Fibroblast of lung (primary cell): ENCODE measurements at regions not wholly inside any gene's neighbourhood (a gene's known extent, or its start where the extent isn't known, plus 50 kb on each side); places are given as distances from the start of the nearest gene placed in this dataset.

Experiments used
- DNase-seq, 2 donors: peaks; one replicate each; pipeline versions ENCODE4 v3.0.0 to v3.0.0-alpha.2; 2010; ENCODE audit warnings: low read depth in 2 of 2
- H2AFZ ChIP-seq: 2 replicates; pipeline ENCODE4 v1.5.1; 2012; ENCODE audit warnings: low read length, control low read depth, inconsistent platforms
- H3K27ac ChIP-seq: 2 replicates; pipeline ENCODE4 v1.5.1; 2011; ENCODE audit warnings: low read length, control low read depth; ENCODE audit not compliant: insufficient read depth
- H3K27me3 ChIP-seq: 2 replicates; pipeline ENCODE4 v1.5.1; 2011; ENCODE audit warnings: mild to moderate bottlenecking, low read length; ENCODE audit not compliant: control insufficient read depth, insufficient read depth
- H3K36me3 ChIP-seq: 2 replicates; pipeline ENCODE4 v1.5.1; 2011; ENCODE audit warnings: low read length; ENCODE audit not compliant: control insufficient read depth, insufficient read depth
- H3K4me1 ChIP-seq: 2 replicates; pipeline ENCODE4 v1.5.1; 2011; ENCODE audit warnings: low read length; ENCODE audit not compliant: control insufficient read depth, insufficient read depth; ENCODE audit errors: extremely low read depth
- H3K4me2 ChIP-seq: 2 replicates; pipeline ENCODE4 v1.5.1; 2011; ENCODE audit warnings: low read length, control low read depth; ENCODE audit not compliant: insufficient read depth; ENCODE audit errors: extremely low read depth
- H3K4me3 ChIP-seq, 4 experiments: fragments of 200-600 bp in 1 of 4; sonication (generic) in 1 of 4; replicated peaks in 1 of 4; 2 replicates each; pipeline ENCODE4 v1.5.1; 2011 to 2016; ENCODE audit warnings: low read length in 4 of 4, low read depth in 3 of 4, mild to moderate bottlenecking in 3 of 4, control low read depth in 2 of 4, inconsistent platforms in 1 of 4, mixed read lengths in 1 of 4; ENCODE audit not compliant: insufficient read depth in 1 of 4; ENCODE audit errors: control extremely low read depth in 1 of 4
- H3K79me2 ChIP-seq: 2 replicates; pipeline ENCODE4 v1.5.1; 2012; ENCODE audit warnings: mild to moderate bottlenecking, low read length, inconsistent platforms; ENCODE audit not compliant: control insufficient read depth, insufficient read depth
- H3K9ac ChIP-seq: 2 replicates; pipeline ENCODE4 v1.5.1; 2011; ENCODE audit warnings: mild to moderate bottlenecking, low read length, control low read depth; ENCODE audit not compliant: insufficient read depth
- H3K9me3 ChIP-seq: 2 replicates; pipeline ENCODE4 v1.5.1; 2012; ENCODE audit warnings: low read depth, low read length; ENCODE audit not compliant: control insufficient read depth, insufficient read depth
- H4K20me1 ChIP-seq: 2 replicates; pipeline ENCODE4 v1.5.1; 2011; ENCODE audit warnings: low read length; ENCODE audit not compliant: control insufficient read depth, insufficient read depth; ENCODE audit errors: extremely low read depth
- CTCF ChIP-seq, 2 donors: IDR thresholded peaks in 1 of 2; conservative IDR thresholded peaks in 1 of 2; 1 replicate in 1 of 2; 2 replicates in 1 of 2; pipeline ENCODE4 v1.5.1; 2011 to 2012; ENCODE audit warnings: low read length in 2 of 2, control low read depth in 1 of 2, inconsistent platforms in 1 of 2, low read depth in 1 of 2, mild to moderate bottlenecking in 1 of 2
- EZH2 ChIP-seq: IDR thresholded peaks from 2 replicates; pipeline ENCODE4 v1.5.1; 2012; ENCODE audit warnings: low read length, control low read depth, mild to moderate bottlenecking; ENCODE audit errors: missing control alignments

GRCh38 chr2:167380555-167380954, 492.3 kb downstream of the XIRP2 start:
- Histone ChIP-seq H3K36me3 (no peaks in the 10 kb centered on the region), H3K27ac (no peak overlapping the region), H3K4me2 (no peak overlapping the region), H3K4me1 (no peaks in the 10 kb centered on the region), H4K20me1 (no peaks in the 10 kb centered on the region), H3K27me3 (no peaks in the 10 kb centered on the region), H3K9me3 (no peaks in the 10 kb centered on the region), H3K79me2 (no peaks in the 10 kb centered on the region), H3K9ac (no peak overlapping the region), H3K4me3 (no peak overlapping the region), H2AFZ (no peak overlapping the region)
- DNase-seq, result peak in 1 of 2 donors; percentile 9
- TF ChIP-seq CTCF (conservative IDR thresholded peaks at IDR 0.05 in 1 of 2, IDR thresholded peaks at IDR 0.05 in 1 of 2; ENCODE audit: low read depth in 1 of 2, low read length in 2 of 2) (no peak), EZH2 (no peak)

- H3K27ac ChIP-seq, result no peak overlapping the region
- no peak overlapping the region for H2AFZ ChIP-seq
- no peak overlapping the region for H3K4me2 ChIP-seq
- H4K20me1 ChIP-seq, result no peaks in the 10 kb centered on the region
- H3K36me3 ChIP-seq, result no peaks in the 10 kb centered on the region
- no peak for TF ChIP-seq EZH2
- TF ChIP-seq CTCF (conservative IDR thresholded peaks at IDR 0.05 in 1 of 2, IDR thresholded peaks at IDR 0.05 in 1 of 2; ENCODE audit: low read depth in 1 of 2, low read length in 2 of 2), result no peak
- H3K4me1 ChIP-seq, result no peaks in the 10 kb centered on the region
- no peak overlapping the region for H3K4me3 ChIP-seq
- H3K79me2 ChIP-seq, result no peaks in the 10 kb centered on the region
- H3K27me3 ChIP-seq, result no peaks in the 10 kb centered on the region
- no peak for DNase-seq
- H3K9me3 ChIP-seq, result no peaks in the 10 kb centered on the region
- H3K9ac ChIP-seq, result no peak overlapping the region
Measured at GRCh38 chr2:167380094-167380493, 491.8 kb downstream of the XIRP2 start.

GRCh38 chr2:167369083-167369482, 480.8 kb downstream of the XIRP2 start:
- Histone ChIP-seq H3K4me3 (no peak overlapping the region), H3K79me2 (no peaks in the 10 kb centered on the region), H3K4me1 (no peaks in the 10 kb centered on the region), H3K9me3 (no peaks in the 10 kb centered on the region), H3K4me2 (no peak overlapping the region), H3K27me3 (no peaks in the 10 kb centered on the region), H2AFZ (no peak overlapping the region), H4K20me1 (no peaks in the 10 kb centered on the region), H3K9ac (no peak overlapping the region), H3K36me3 (no peaks in the 10 kb centered on the region), H3K27ac (no peak overlapping the region)
- TF ChIP-seq EZH2, result no peak
- DNase-seq, result no peak
